ENCODE measurements at regions not wholly inside any gene's neighbourhood (a gene's known extent, or its start where the extent isn't known, plus 50 kb on each side); places are given as distances from the start of the nearest gene placed in this dataset.

GRCh38 chr7:45363669-45364068 is 206.1 kb downstream of the RAMP3 start:
- Mint-ChIP-seq H3K9me3 (no peaks in the 10 kb centered on the region), H3K27me3 (ENCODE audit: insufficient read depth, low read depth, poor library complexity) (peaks cover 6% of the 10 kb centered on the region), H3K4me3 (no peak overlapping the region), H3K4me1 (0 out of 3 replicates have a peak, but pooled peaks cover 4% of the 10 kb centered on the region), H3K27ac (no peak overlapping the region), H3K36me3 (ENCODE audit: low read depth) (no peaks in the 10 kb centered on the region)
- DNase-seq (ENCODE audit: low spot score) = no peak
- no peaks in the 10 kb centered on the region for H3K4me1 ChIP-seq (ENCODE audit: insufficient read depth)
- no peaks in the 10 kb centered on the region for H3K79me2 ChIP-seq (replicated peaks; ENCODE audit: insufficient read depth)
- H3K27ac ChIP-seq (ENCODE audit: low read depth) = no peak overlapping the region
- H3K36me3 ChIP-seq (ENCODE audit: insufficient read depth) = no peaks in the 10 kb centered on the region
- H3K4me3 ChIP-seq = no peak overlapping the region
- H3K4me2 ChIP-seq = no peak overlapping the region
- no peak for ATAC-seq
- TF ChIP-seq CREB1 (CRISPR knock-in tag; IDR thresholded peaks at IDR 0.05; ENCODE audit: low read depth) (no peak), ZNF462 (CRISPR knock-in tag; IDR thresholded peaks at IDR 0.05) (no peak), EZH2phosphoT487 (IDR thresholded peaks at IDR 0.05; ENCODE audit: unreplicated experiment) (no peak), ZNF114 (CRISPR knock-in tag; IDR thresholded peaks at IDR 0.05) (no peak), JUNB (IDR thresholded peaks at IDR 0.05; ENCODE audit: unreplicated experiment) (no peak), REST (IDR thresholded peaks at IDR 0.05; ENCODE audit: unreplicated experiment) (no peak), EZH2 (IDR thresholded peaks at IDR 0.05; ENCODE audit: low read depth, unreplicated experiment) (no peak), ZNF331 (CRISPR knock-in tag; IDR thresholded peaks at IDR 0.05; ENCODE audit: low read depth) (no peak), POLR2AphosphoS5 (IDR thresholded peaks at IDR 0.05; ENCODE audit: low read depth) (no peak), STAT1 (IDR thresholded peaks at IDR 0.05; ENCODE audit: unreplicated experiment) (no peak), NANOG (IDR thresholded peaks at IDR 0.05; ENCODE audit: borderline replicate concordance) (no peak)
- TF ChIP-seq, protein P1, sequence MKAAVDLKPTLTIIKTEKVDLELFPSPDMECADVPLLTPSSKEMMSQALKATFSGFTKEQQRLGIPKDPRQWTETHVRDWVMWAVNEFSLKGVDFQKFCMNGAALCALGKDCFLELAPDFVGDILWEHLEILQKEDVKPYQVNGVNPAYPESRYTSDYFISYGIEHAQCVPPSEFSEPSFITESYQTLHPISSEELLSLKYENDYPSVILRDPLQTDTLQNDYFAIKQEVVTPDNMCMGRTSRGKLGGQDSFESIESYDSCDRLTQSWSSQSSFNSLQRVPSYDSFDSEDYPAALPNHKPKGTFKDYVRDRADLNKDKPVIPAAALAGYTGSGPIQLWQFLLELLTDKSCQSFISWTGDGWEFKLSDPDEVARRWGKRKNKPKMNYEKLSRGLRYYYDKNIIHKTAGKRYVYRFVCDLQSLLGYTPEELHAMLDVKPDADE (IDR thresholded peaks at IDR 0.05) = no peak
- TF ChIP-seq, protein P2, sequence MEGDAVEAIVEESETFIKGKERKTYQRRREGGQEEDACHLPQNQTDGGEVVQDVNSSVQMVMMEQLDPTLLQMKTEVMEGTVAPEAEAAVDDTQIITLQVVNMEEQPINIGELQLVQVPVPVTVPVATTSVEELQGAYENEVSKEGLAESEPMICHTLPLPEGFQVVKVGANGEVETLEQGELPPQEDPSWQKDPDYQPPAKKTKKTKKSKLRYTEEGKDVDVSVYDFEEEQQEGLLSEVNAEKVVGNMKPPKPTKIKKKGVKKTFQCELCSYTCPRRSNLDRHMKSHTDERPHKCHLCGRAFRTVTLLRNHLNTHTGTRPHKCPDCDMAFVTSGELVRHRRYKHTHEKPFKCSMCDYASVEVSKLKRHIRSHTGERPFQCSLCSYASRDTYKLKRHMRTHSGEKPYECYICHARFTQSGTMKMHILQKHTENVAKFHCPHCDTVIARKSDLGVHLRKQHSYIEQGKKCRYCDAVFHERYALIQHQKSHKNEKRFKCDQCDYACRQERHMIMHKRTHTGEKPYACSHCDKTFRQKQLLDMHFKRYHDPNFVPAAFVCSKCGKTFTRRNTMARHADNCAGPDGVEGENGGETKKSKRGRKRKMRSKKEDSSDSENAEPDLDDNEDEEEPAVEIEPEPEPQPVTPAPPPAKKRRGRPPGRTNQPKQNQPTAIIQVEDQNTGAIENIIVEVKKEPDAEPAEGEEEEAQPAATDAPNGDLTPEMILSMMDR (conservative IDR thresholded peaks at IDR 0.05; ENCODE audit: low read depth in 2 of 2) = no peak
- H3K9me2 ChIP-seq (ENCODE audit: insufficient read depth) = no peaks in the 10 kb centered on the region
- H3K27me3 ChIP-seq (ENCODE audit: insufficient read depth) = no peaks in the 10 kb centered on the region
- no peak overlapping the region for H2AFZ ChIP-seq
- H4K20me1 ChIP-seq (replicated peaks; ENCODE audit: insufficient read depth) = no peaks in the 10 kb centered on the region
- H3F3A ChIP-seq (replicated peaks; ENCODE audit: low read depth) = no peaks in the 10 kb centered on the region

All from GM23338 (cell line).